Activated T-cell treated with anti-CD3 and anti-CD28 coated beads for 48 hours (primary cell): ENCODE measurements at regions not wholly inside any gene's neighbourhood (a gene's known extent, or its start where the extent isn't known, plus 50 kb on each side); places are given as distances from the start of the nearest gene placed in this dataset.

ENCODE experiments used
- DNase-seq: peaks from one replicate; pipeline ENCODE4 v3.0.0-alpha.2; 2020; ENCODE audit warnings: low read depth

- no peak for DNase-seq
These were observed 104.8 kb downstream of the HLX start for GRCh38 chr1:220983877-220984635.

DNA sequence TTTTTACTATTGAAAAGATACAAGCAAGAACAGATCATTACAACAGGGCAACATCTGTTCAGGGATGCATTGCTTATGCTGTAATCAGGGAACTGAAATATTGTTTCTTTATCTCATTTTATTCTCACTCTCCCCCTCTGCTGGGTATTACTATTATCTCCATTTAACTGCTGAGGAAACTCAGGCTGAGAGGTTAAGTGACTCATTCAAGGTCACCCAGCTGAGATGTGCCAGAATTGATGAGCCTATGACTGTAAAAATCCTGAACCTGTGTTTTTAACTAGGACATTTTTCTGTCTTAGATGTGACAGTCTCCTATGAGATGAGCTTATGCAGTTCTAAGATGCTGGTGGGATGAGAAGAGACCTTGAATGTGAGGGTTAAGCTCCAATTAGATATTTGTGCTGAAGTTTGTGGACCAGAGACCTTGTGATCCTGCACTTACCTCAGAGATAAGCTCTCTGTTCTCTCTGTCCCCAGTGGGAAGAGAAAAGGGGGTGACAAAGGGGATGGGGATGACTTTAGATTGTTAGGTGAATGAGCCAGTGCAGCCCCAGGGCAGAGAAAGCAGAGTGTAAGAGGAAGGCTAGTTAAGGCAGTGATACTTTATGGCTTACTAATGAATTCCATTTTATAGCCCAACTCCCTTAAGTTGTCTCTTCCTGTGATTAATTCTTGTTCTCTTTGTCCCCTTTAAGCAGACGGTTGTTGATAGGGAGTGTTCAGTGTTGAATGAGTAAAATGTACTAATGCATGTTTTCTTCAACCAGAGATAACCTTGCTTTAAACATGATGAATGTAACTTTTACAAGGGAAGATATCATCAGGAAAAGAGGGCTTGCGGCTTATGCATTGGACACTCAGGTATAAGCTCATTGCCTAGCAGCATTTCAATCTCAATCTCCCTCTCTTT lies 111.4 kb downstream of the HLX start:
- DNase-seq: no peak

DNA sequence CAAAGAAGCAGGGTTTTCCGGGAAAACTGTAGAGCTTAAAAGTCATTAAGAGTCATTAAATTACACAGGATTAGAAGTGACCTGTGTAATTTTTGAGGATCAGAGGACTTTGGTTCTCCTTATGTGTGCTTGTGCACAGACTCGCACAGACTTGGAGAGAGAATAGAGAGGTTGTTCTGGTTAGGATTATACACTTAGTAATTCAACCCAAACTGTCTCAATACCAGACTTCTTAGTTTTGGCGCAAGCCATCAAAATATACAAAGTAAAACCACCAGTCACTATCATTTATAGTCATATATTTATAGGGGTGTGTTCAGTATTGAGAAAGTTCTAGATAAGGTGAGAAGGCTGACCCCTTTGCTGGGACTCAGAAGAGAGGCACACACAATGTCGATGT lies 112.3 kb downstream of the HLX start:
- no peak for DNase-seq

- no peak for DNase-seq
These were observed 112.9 kb downstream of the HLX start for GRCh38 chr1:220991959-220992704.

DNA sequence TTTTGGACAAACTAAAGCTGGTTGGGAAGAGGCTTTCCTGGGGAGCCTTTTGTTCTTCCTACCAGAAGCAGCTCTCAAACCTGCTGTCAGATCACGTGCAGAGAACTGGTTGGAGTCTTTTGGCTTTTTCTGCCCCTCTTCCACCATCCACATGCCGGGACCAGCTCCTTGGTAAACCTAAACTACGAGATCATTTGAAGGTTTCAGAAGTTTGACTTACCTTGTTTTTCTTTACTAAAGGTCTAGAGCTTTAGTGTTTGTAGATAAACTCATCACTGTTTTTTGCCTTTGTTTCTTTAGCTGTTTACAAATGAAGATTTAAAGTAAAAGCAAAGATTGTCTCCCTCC lies 113.4 kb downstream of the HLX start:
- DNase-seq: no peak

GRCh38 chr1:220994671-220995070 lies 115.4 kb downstream of the HLX start:
- no peak for DNase-seq

GRCh38 chr1:220997791-220998190 lies 118.5 kb downstream of the HLX start:
- DNase-seq: no peak

DNA sequence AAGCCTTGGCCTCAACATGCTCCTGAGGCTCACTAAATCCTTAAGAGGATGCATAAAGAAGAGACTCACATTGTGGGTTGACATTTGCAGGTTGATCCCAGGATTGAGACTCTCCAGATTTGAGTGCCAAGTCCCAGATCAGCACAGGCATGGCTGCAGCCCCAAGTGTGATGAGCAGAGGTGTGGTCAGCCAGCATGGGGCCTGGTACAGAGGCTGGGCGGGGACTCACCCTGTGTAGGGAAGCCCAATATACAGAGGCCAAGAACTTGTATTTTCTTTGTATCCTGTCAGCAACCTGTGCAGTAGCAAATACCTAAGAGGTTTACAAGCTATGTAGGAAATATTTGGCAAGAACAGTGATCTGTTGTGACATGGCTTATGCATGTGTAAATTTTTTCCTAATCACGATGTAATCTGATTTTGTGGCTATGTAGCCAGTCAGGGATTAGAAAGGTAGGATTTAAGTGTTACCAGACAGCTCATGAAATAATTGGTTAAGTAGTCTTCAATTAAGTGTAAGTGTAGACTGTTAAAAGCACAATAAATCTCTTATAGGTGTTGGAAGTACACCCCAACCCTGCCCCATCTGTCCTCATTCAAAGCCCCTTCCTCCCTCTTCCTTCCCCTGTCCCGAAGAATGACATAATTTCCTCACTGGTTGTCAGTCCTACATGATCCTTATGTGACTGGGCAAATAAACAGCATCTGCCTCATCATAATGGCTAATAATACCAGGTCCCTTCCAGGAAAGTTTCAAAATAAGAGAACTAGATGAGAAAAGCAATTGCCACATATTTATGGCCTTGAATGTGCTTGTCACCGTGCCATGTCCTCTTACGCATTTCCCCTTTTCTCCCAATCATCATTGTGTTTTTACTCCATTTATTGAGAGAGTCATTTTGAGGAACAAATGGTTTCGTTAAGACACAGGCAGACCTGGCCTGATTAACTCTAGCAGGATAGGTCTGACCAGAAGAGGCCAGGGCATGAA lies 120.9 kb downstream of the HLX start:
- DNase-seq: no peak

DNA sequence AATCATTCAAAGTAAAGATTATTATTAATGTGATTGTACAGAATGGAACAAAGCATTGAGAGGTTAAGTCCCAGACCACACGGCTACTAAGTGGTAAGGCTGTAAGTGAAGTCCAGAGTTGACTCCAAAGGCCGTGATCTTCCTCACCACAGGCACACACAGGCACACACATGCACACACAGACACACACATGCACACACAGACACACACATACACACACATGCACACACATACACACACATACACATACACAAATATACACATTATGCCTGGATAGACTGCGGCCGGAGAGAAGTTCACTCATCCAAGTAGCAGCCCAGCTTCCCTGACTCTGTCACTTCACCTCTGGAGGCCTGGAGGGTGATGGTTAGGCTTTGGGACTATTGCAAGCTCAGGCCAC lies 121.9 kb downstream of the HLX start:
- DNase-seq: no peak

- no peak for DNase-seq
These were observed 123.4 kb downstream of the HLX start for GRCh38 chr1:221002601-221003000.

DNA sequence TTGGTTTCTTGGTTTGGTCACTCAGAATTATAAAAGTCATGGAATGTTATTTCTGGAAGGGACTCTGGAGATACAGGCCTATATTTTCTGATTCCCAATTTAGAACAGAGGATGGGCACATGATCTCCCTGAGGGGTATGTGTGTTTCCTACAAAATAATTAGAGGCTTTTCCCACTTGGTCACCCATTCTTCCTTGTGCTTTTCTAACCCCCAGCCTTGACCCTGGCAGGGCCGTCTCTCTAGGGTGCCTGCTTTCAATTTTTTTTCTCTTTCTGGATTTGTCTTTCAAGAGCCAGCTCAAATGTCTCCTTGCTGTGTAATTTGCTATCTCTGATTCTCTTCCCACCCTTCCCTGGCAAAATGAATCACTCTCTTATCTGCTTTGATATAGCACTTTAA lies 131.9 kb downstream of the HLX start:
- no peak for DNase-seq

GRCh38 chr1:221012120-221012519 lies 132.9 kb downstream of the HLX start:
- no peak for DNase-seq

DNA sequence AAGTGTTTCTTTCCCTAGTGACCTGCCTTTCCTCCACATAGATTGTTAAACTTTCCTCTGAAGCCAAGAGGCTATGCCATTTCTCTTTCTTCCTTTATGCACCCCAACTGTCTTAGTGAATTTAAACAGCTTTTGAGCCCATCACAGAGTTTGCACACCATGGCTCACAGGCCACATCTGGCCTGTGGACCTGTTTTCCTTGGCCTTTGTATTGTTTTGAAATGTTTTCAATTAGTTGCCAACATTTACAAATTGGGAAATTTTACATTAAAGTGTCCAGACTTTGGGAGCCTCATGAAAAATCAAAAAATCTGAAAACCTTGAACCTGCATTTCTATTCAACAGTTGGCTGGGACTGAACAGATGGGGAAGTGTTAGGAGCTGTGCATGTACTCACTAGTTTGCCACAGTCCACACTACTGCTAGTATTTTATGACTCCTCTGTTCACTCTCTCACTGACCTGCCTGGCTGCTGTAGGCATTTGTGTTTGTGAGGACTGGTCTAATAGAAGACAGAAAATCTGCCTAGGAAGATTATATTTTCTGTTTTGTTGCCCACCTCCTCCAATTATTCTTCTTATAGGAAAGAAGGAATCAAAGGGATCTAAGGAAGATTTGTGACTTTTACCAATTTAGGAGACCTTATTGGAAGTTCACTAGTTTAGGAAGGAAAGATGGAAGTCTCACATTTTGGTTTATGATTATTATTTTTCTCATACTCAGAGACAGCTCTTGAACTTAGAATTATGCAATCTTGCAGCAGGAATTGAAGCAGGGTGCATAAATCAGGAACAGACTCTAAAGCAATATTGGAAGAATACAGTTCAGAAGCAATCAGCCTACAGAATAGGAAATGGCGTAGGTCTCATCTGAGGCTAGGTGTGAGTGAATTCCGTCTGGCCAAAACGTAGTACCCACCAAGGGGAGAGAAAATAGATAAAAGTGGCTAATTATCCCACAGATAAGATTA lies 134.7 kb downstream of the HLX start:
- DNase-seq: no peak

- no peak for DNase-seq
These were observed 136.0 kb downstream of the HLX start for GRCh38 chr1:221015159-221015790.

GRCh38 chr1:221016751-221017150 lies 137.5 kb downstream of the HLX start:
- no peak for DNase-seq

GRCh38 chr1:221018414-221018813 lies 139.2 kb downstream of the HLX start:
- DNase-seq: no peak

DNA sequence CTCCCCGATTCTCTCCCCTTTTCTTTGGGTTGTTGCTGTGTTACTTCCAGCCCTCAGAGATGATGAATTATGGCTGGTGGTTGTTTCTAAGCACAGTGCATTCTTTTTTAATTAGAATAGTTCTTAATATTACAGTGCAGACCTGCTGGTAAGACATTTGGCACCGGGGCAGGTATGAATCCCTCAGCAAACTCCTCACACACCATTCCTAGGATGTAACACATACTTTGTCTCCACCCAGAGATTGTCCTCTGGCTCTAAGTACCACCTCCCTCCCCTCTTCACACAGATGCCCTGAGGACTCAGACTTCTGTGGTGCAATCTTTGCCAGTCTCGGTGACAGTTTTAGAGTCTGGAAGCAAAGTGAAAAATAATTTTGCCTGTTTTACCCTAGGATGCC lies 143.1 kb downstream of the HLX start:
- no peak for DNase-seq

DNA sequence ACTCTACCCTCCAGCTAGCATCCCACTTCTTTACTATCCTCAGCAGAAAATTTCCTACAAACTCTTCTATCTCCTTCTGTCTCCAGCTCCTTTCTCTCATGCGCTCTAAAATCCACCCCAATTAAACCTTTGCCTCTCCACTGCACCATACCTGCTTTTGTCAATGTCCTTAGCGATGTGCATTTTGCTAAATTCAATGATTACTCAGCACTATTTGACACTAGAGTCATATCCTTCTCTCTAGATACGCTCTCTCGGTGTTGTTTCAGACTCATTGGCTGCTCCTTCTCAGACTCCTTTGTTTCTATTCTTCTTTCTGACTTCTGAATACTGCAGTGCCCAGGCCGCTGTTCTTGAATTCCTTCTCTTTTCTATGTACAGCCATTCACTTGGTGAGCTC lies 144.2 kb downstream of the HLX start:
- DNase-seq: no peak

DNA sequence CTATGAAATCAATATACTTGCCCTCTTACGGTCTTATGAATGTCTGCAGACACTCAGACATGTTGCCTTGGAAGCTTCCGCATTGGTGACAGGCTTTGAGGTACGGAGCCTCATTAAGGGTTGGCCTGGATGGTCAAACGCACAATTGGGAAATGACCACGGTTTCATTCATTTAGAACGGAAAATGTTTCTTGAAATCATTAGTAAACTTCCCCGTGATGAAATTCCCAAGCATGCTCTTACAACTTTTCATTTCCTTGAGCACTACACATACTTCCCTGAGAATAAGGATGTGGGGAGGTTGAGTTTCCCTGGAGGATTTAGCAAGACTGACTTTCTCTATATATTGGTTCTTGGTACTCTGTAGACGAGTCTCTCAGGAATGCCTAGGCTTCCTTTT lies 146.3 kb downstream of the HLX start:
- no peak for DNase-seq

GRCh38 chr1:221025956-221026355 lies 146.7 kb downstream of the HLX start:
- DNase-seq: no peak
